ENCODE measurements at regions not wholly inside any gene's neighbourhood (a gene's known extent, or its start where the extent isn't known, plus 50 kb on each side); places are given as distances from the start of the nearest gene placed in this dataset.
"Not testable (repeated sequence)": the region's sequence is repeated elsewhere in the genome, so short reads cannot be mapped to it uniquely, and the experiment has no call there.

- no peak for DNase-seq
Observed at GRCh38 chr10:35821339-35821911, 179.3 kb upstream of the FZD8 start.

GRCh38 chr10:35819736-35820135 lies 177.6 kb upstream of the FZD8 start:
- no peak for DNase-seq

GRCh38 chr10:35819011-35819410 lies 176.9 kb upstream of the FZD8 start:
- DNase-seq: no peak

- not testable (repeated sequence) for DNase-seq
Observed at GRCh38 chr10:35817109-35817508, 175.0 kb upstream of the FZD8 start.

GRCh38 chr10:35813219-35813618 lies 171.1 kb upstream of the FZD8 start:
- DNase-seq: no peak

GRCh38 chr10:35808344-35808743 lies 166.2 kb upstream of the FZD8 start:
- no peak for DNase-seq

GRCh38 chr10:35803046-35803445 lies 160.9 kb upstream of the FZD8 start:
- DNase-seq: no peak

GRCh38 chr10:35797187-35797586 lies 155.1 kb upstream of the FZD8 start:
- no peak for DNase-seq

- no peak for DNase-seq
Observed at GRCh38 chr10:35795131-35795824, 153.2 kb upstream of the FZD8 start.

GRCh38 chr10:35794703-35795102 lies 152.6 kb upstream of the FZD8 start:
- DNase-seq: no peak

GRCh38 chr10:35792291-35792690 lies 150.2 kb upstream of the FZD8 start:
- no peak for DNase-seq

- no peak for DNase-seq
Observed at GRCh38 chr10:35789996-35790395, 147.9 kb upstream of the FZD8 start.

- no peak for DNase-seq
Observed at GRCh38 chr10:35784751-35785150, 142.7 kb upstream of the FZD8 start.

- DNase-seq: no peak
Observed at GRCh38 chr10:35783305-35783838, 141.3 kb upstream of the FZD8 start.

GRCh38 chr10:35781643-35782035 lies 139.5 kb upstream of the FZD8 start:
- no peak for DNase-seq

GRCh38 chr10:35780970-35781642 lies 139.0 kb upstream of the FZD8 start:
- DNase-seq: no peak

GRCh38 chr10:35778306-35778705 lies 136.2 kb upstream of the FZD8 start:
- peak in 1 of 5 experiments; percentile 1 for DNase-seq

GRCh38 chr10:35776557-35776956 lies 134.5 kb upstream of the FZD8 start:
- not testable (repeated sequence) for DNase-seq

- DNase-seq: no peak
Observed at GRCh38 chr10:35774109-35774508, 132.0 kb upstream of the FZD8 start.

- DNase-seq: no peak
Observed at GRCh38 chr10:35770817-35771355, 128.8 kb upstream of the FZD8 start.

- DNase-seq: no peak
Observed at GRCh38 chr10:35769795-35770194, 127.7 kb upstream of the FZD8 start.

GRCh38 chr10:35768731-35769130 lies 126.6 kb upstream of the FZD8 start:
- DNase-seq: no peak

- no peak for DNase-seq
Observed at GRCh38 chr10:35768011-35768410, 125.9 kb upstream of the FZD8 start.

- no peak for DNase-seq
Observed at GRCh38 chr10:35765996-35766395, 123.9 kb upstream of the FZD8 start.

Data from T-helper 2 cell (primary cell).